NB4 (cell line): ENCODE measurements at regions not wholly inside any gene's neighbourhood (a gene's known extent, or its start where the extent isn't known, plus 50 kb on each side); places are given as distances from the start of the nearest gene placed in this dataset.

Source experiments
- POLR2A ChIP-seq: IDR thresholded peaks from 2 replicates; pipeline ENCODE4 v1.6.1; 2011; ENCODE audit warnings: mild to moderate bottlenecking; ENCODE audit not compliant: insufficient read length; ENCODE audit errors: extremely low read depth
- TF ChIP-seq, protein P1 (sequence below): IDR thresholded peaks from one replicate; pipeline ENCODE4 v1.5.1; 2012; ENCODE audit warnings: low read depth, low read length

DNA sequence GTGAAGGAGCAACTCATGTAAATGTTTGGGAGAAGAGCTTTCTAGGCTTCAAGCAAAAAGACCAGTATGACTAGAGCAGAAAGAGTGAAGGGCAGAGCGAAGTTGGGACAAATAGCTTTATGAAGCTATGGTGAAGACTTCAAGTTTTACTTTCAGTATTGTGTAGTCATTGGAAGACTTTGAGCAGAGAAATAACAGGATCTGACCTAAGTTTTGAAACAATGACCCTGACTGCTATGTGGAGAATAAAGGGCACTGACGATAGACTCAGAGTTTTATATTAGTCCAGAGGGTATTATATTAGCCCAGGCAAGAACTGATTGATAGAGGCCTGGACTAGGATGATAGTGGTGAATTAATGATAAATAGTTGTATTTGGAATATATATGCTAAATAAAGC, 187.3 kb downstream of the KTN1 start:
- TF ChIP-seq, protein P1, sequence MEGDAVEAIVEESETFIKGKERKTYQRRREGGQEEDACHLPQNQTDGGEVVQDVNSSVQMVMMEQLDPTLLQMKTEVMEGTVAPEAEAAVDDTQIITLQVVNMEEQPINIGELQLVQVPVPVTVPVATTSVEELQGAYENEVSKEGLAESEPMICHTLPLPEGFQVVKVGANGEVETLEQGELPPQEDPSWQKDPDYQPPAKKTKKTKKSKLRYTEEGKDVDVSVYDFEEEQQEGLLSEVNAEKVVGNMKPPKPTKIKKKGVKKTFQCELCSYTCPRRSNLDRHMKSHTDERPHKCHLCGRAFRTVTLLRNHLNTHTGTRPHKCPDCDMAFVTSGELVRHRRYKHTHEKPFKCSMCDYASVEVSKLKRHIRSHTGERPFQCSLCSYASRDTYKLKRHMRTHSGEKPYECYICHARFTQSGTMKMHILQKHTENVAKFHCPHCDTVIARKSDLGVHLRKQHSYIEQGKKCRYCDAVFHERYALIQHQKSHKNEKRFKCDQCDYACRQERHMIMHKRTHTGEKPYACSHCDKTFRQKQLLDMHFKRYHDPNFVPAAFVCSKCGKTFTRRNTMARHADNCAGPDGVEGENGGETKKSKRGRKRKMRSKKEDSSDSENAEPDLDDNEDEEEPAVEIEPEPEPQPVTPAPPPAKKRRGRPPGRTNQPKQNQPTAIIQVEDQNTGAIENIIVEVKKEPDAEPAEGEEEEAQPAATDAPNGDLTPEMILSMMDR: no peak
- no peak for TF ChIP-seq POLR2A
